ENCODE measurements at regions not wholly inside any gene's neighbourhood (a gene's known extent, or its start where the extent isn't known, plus 50 kb on each side); places are given as distances from the start of the nearest gene placed in this dataset.

- Histone ChIP-seq H3K23ac (ENCODE audit: low read depth, low read length, poor library complexity) (no peak overlapping the region), H4K91ac (ENCODE audit: low read depth, low read length, poor library complexity) (no peak overlapping the region)
- DNase-seq (ENCODE audit: low spot score) = no peak
Measured at GRCh38 chr4:117425636-117426035, 340.3 kb upstream of the TRAM1L1 start.

GRCh38 chr4:117428536-117428935 lies 343.2 kb upstream of the TRAM1L1 start:
- Histone ChIP-seq H3K79me1 (ENCODE audit: low read depth, low read length) (no peaks in the 10 kb centered on the region), H2AFZ (ENCODE audit: low read length) (no peak overlapping the region), H2BK15ac (ENCODE audit: low read length) (no peak overlapping the region), H3K9ac (ENCODE audit: low read depth, low read length, poor library complexity) (no peak overlapping the region), H3K4me3 (ENCODE audit: low read length in 2 of 2) (no peak overlapping the region), H3K27me3 (ENCODE audit: control insufficient read depth in 3 of 3, insufficient read depth in 3 of 3, low read depth in 1 of 3, low read length in 3 of 3) (no peaks in the 10 kb centered on the region), H3K4ac (ENCODE audit: low read length) (no peak overlapping the region), H3K9me3 (replicated peaks in 1 of 2; ENCODE audit: control insufficient read depth in 2 of 2, insufficient read depth in 1 of 2, low read depth in 1 of 2, low read length in 2 of 2) (peaks cover 0 to 7% of the 10 kb centered on the region in 2 donors), H2BK12ac (ENCODE audit: low read length) (no peak overlapping the region), H3K4me1 (ENCODE audit: control insufficient read depth in 2 of 2, insufficient read depth in 1 of 2, low read depth in 1 of 2, low read length in 2 of 2) (no peaks in the 10 kb centered on the region), H3K23ac (ENCODE audit: low read depth, low read length, poor library complexity) (no peak overlapping the region), H4K8ac (ENCODE audit: low read depth, low read length) (no peak overlapping the region), H2AK5ac (ENCODE audit: low read depth, low read length) (no peak overlapping the region), H3K4me2 (ENCODE audit: insufficient read depth, low read length, poor library complexity, severe bottlenecking) (no peak overlapping the region), H2BK5ac (ENCODE audit: low read length) (no peak overlapping the region), H3K27ac (replicated peaks; ENCODE audit: low read length) (no peak overlapping the region), H3K18ac (ENCODE audit: low read length) (no peak overlapping the region), H3K14ac (ENCODE audit: low read length) (no peak overlapping the region), H4K91ac (ENCODE audit: low read depth, low read length, poor library complexity) (no peak overlapping the region), H2BK120ac (ENCODE audit: low read depth, low read length) (no peak overlapping the region), H3K36me3 (replicated peaks in 1 of 2; ENCODE audit: control insufficient read depth in 2 of 2, insufficient read depth in 2 of 2, low read length in 2 of 2) (no peaks in the 10 kb centered on the region)
- no CpG with 5 or more reads among the region's 1 CpG for WGBS, 2 donors (ENCODE audit: extremely low coverage in 2 of 2, insufficient read length in 2 of 2, insufficient replicate concordance in 1 of 2)
- no peak for DNase-seq (ENCODE audit: low spot score)

More at GRCh38 chr4:117425636-117426035, 340.3 kb upstream of the TRAM1L1 start:
- H3K4me3 ChIP-seq (ENCODE audit: low read length in 2 of 2) = no peak overlapping the region
- no peaks in the 10 kb centered on the region for H3K27me3 ChIP-seq (ENCODE audit: control insufficient read depth in 3 of 3, insufficient read depth in 3 of 3, low read depth in 1 of 3, low read length in 3 of 3)
- no peak overlapping the region for H2BK12ac ChIP-seq (ENCODE audit: low read length)
- H3K4me2 ChIP-seq (ENCODE audit: insufficient read depth, low read length, poor library complexity, severe bottlenecking) = no peak overlapping the region
- H3K4me1 ChIP-seq (ENCODE audit: control insufficient read depth in 2 of 2, insufficient read depth in 1 of 2, low read depth in 1 of 2, low read length in 2 of 2) = no peaks in the 10 kb centered on the region
- H3K9ac ChIP-seq (ENCODE audit: low read depth, low read length, poor library complexity) = no peak overlapping the region
- no peak overlapping the region for H2BK120ac ChIP-seq (ENCODE audit: low read depth, low read length)
- H2AFZ ChIP-seq (ENCODE audit: low read length) = no peak overlapping the region
- H3K27ac ChIP-seq (replicated peaks; ENCODE audit: low read length) = no peak overlapping the region
- no peaks in the 10 kb centered on the region for H3K79me1 ChIP-seq (ENCODE audit: low read depth, low read length)
- H3K18ac ChIP-seq (ENCODE audit: low read length) = no peak overlapping the region
- no peak overlapping the region for H2AK5ac ChIP-seq (ENCODE audit: low read depth, low read length)
- H3K4ac ChIP-seq (ENCODE audit: low read length) = no peak overlapping the region
- H4K8ac ChIP-seq (ENCODE audit: low read depth, low read length) = no peak overlapping the region
- H3K9me3 ChIP-seq (replicated peaks in 1 of 2; ENCODE audit: control insufficient read depth in 2 of 2, insufficient read depth in 1 of 2, low read depth in 1 of 2, low read length in 2 of 2) = peaks cover 0 to 7% of the 10 kb centered on the region in 2 donors
- no peak overlapping the region for H3K14ac ChIP-seq (ENCODE audit: low read length)
- no peak overlapping the region for H2BK5ac ChIP-seq (ENCODE audit: low read length)
- H2BK15ac ChIP-seq (ENCODE audit: low read length) = no peak overlapping the region
- no peaks in the 10 kb centered on the region for H3K36me3 ChIP-seq (replicated peaks in 1 of 2; ENCODE audit: control insufficient read depth in 2 of 2, insufficient read depth in 2 of 2, low read length in 2 of 2)

GRCh38 chr4:117429061-117429460 lies 343.7 kb upstream of the TRAM1L1 start:
- DNase-seq (ENCODE audit: low spot score) = no peak
- no CpG with 5 or more reads among the region's 2 CpGs for WGBS, 2 donors (ENCODE audit: extremely low coverage in 2 of 2, insufficient read length in 2 of 2, insufficient replicate concordance in 1 of 2)

GRCh38 chr4:117429506-117429905 lies 344.1 kb upstream of the TRAM1L1 start:
- no peak overlapping the region for H2BK12ac ChIP-seq (ENCODE audit: low read length)
- H3K27ac ChIP-seq (replicated peaks; ENCODE audit: low read length) = no peak overlapping the region
- no peaks in the 10 kb centered on the region for H3K36me3 ChIP-seq (replicated peaks in 1 of 2; ENCODE audit: control insufficient read depth in 2 of 2, insufficient read depth in 2 of 2, low read length in 2 of 2)
- no peak overlapping the region for H4K8ac ChIP-seq (ENCODE audit: low read depth, low read length)
- H2BK120ac ChIP-seq (ENCODE audit: low read depth, low read length) = no peak overlapping the region
- H3K4me3 ChIP-seq (ENCODE audit: low read length in 2 of 2) = no peak overlapping the region
- no peaks in the 10 kb centered on the region for H3K79me1 ChIP-seq (ENCODE audit: low read depth, low read length)
- no peak overlapping the region for H4K91ac ChIP-seq (ENCODE audit: low read depth, low read length, poor library complexity)
- no peaks in the 10 kb centered on the region for H3K4me1 ChIP-seq (ENCODE audit: control insufficient read depth in 2 of 2, insufficient read depth in 1 of 2, low read depth in 1 of 2, low read length in 2 of 2)
- H2BK15ac ChIP-seq (ENCODE audit: low read length) = no peak overlapping the region
- H3K4ac ChIP-seq (ENCODE audit: low read length) = no peak overlapping the region
- peaks cover 0 to 7% of the 10 kb centered on the region in 2 donors for H3K9me3 ChIP-seq (replicated peaks in 1 of 2; ENCODE audit: control insufficient read depth in 2 of 2, insufficient read depth in 1 of 2, low read depth in 1 of 2, low read length in 2 of 2)
- peak overlapping the region; percentile 60 for H3K23ac ChIP-seq (ENCODE audit: low read depth, low read length, poor library complexity)
- H3K27me3 ChIP-seq (ENCODE audit: control insufficient read depth in 3 of 3, insufficient read depth in 3 of 3, low read depth in 1 of 3, low read length in 3 of 3) = no peaks in the 10 kb centered on the region
- no peak overlapping the region for H2AFZ ChIP-seq (ENCODE audit: low read length)
- no peak overlapping the region for H3K4me2 ChIP-seq (ENCODE audit: insufficient read depth, low read length, poor library complexity, severe bottlenecking)
- no peak overlapping the region for H2AK5ac ChIP-seq (ENCODE audit: low read depth, low read length)
- WGBS, 2 donors (ENCODE audit: extremely low coverage in 2 of 2, insufficient read length in 2 of 2, insufficient replicate concordance in 1 of 2) = no CpG with 5 or more reads among the region's 5 CpGs
- H3K14ac ChIP-seq (ENCODE audit: low read length) = no peak overlapping the region
- H3K9ac ChIP-seq (ENCODE audit: low read depth, low read length, poor library complexity) = no peak overlapping the region
- DNase-seq (ENCODE audit: low spot score) = no peak
- peak overlapping the region; percentile 32 for H2BK5ac ChIP-seq (ENCODE audit: low read length)
- H3K18ac ChIP-seq (ENCODE audit: low read length) = peak overlapping the region; percentile 22

More at GRCh38 chr4:117429061-117429460, 343.7 kb upstream of the TRAM1L1 start:
- Histone ChIP-seq H3K79me1 (ENCODE audit: low read depth, low read length) (no peaks in the 10 kb centered on the region), H3K27ac (replicated peaks; ENCODE audit: low read length) (no peak overlapping the region), H3K9ac (ENCODE audit: low read depth, low read length, poor library complexity) (no peak overlapping the region), H3K4me2 (ENCODE audit: insufficient read depth, low read length, poor library complexity, severe bottlenecking) (no peak overlapping the region), H2AFZ (ENCODE audit: low read length) (no peak overlapping the region), H4K91ac (ENCODE audit: low read depth, low read length, poor library complexity) (no peak overlapping the region), H2BK12ac (ENCODE audit: low read length) (no peak overlapping the region), H3K36me3 (replicated peaks in 1 of 2; ENCODE audit: control insufficient read depth in 2 of 2, insufficient read depth in 2 of 2, low read length in 2 of 2) (no peaks in the 10 kb centered on the region), H3K27me3 (ENCODE audit: control insufficient read depth in 3 of 3, insufficient read depth in 3 of 3, low read depth in 1 of 3, low read length in 3 of 3) (no peaks in the 10 kb centered on the region), H2BK120ac (ENCODE audit: low read depth, low read length) (no peak overlapping the region), H3K23ac (ENCODE audit: low read depth, low read length, poor library complexity) (no peak overlapping the region), H3K14ac (ENCODE audit: low read length) (no peak overlapping the region), H3K4me3 (ENCODE audit: low read length in 2 of 2) (no peak overlapping the region), H3K4me1 (ENCODE audit: control insufficient read depth in 2 of 2, insufficient read depth in 1 of 2, low read depth in 1 of 2, low read length in 2 of 2) (no peaks in the 10 kb centered on the region), H2BK5ac (ENCODE audit: low read length) (peak overlapping the region; percentile 32), H3K4ac (ENCODE audit: low read length) (no peak overlapping the region), H2AK5ac (ENCODE audit: low read depth, low read length) (no peak overlapping the region), H2BK15ac (ENCODE audit: low read length) (no peak overlapping the region), H4K8ac (ENCODE audit: low read depth, low read length) (no peak overlapping the region), H3K18ac (ENCODE audit: low read length) (no peak overlapping the region), H3K9me3 (replicated peaks in 1 of 2; ENCODE audit: control insufficient read depth in 2 of 2, insufficient read depth in 1 of 2, low read depth in 1 of 2, low read length in 2 of 2) (peaks cover 0 to 7% of the 10 kb centered on the region in 2 donors)

All from neuronal stem cell (in vitro differentiated cells).